Gastrocnemius medialis (tissue), 4 donors: ENCODE measurements at regions not wholly inside any gene's neighbourhood (a gene's known extent, or its start where the extent isn't known, plus 50 kb on each side); places are given as distances from the start of the nearest gene placed in this dataset.

ENCODE experiments used
- ATAC-seq, 2 donors: fragments of 150-250 bp; one replicate each; pipeline ENCODE4 v1.9.1; 2016
- DNase-seq, 2 donors: peaks; one replicate each; pipeline ENCODE4 v3.0.0-alpha.2; 2019
- H3K27ac ChIP-seq, 4 donors: fragments of 200-600 bp; sonication (generic); 1 replicate in 1 of 4; 2 replicates in 3 of 4; pipeline ENCODE4 v1.5.1; 2016 to 2018; ENCODE audit warnings: mild to moderate bottlenecking in 2 of 4, moderate library complexity in 1 of 4
- H3K27me3 ChIP-seq, 3 donors: fragments of 200-600 bp; sonication (generic) in 2 of 3; 1 replicate in 1 of 3; 2 replicates in 2 of 3; pipeline versions ENCODE4 v1.5.1 to v1.6.0; 2016 to 2019; ENCODE audit warnings: mild to moderate bottlenecking in 1 of 3, moderate library complexity in 1 of 3
- H3K36me3 ChIP-seq, 2 donors: fragments of 200-600 bp; sonication (generic) in 1 of 2; one replicate each; pipeline ENCODE4 v1.5.1; 2017 to 2018
- H3K4me1 ChIP-seq, 2 donors: fragments of 200-600 bp; sonication (generic) in 1 of 2; one replicate each; pipeline ENCODE4 v1.5.1; 2016 to 2017; ENCODE audit warnings: mild to moderate bottlenecking in 2 of 2
- H3K4me3 ChIP-seq, 4 donors: fragments of 200-600 bp; sonication (generic) in 3 of 4; 1 replicate in 1 of 4; 2 replicates in 3 of 4; pipeline ENCODE4 v1.5.1; 2016 to 2019; ENCODE audit warnings: mild to moderate bottlenecking in 2 of 4
- H3K9me3 ChIP-seq, 3 donors: fragments of 200-600 bp; sonication (generic) in 2 of 3; 1 replicate in 1 of 3; 2 replicates in 2 of 3; pipeline ENCODE4 v1.5.1; 2016 to 2019
- CTCF ChIP-seq, 5 experiments: fragments of 450-650 bp in 3 of 5; fragments of 200-600 bp in 2 of 5; sonication (generic) in 2 of 5; IDR thresholded peaks in 4 of 5; conservative IDR thresholded peaks in 1 of 5; 1 replicate in 4 of 5; 2 replicates in 1 of 5; pipeline ENCODE4 v1.5.1; 2016 to 2019; ENCODE audit warnings: antibody characterized with exemption in 5 of 5, mild to moderate bottlenecking in 3 of 5, moderate library complexity in 3 of 5
- POLR2A ChIP-seq, 2 donors: fragments of 450-650 bp; IDR thresholded peaks; one replicate each; pipeline ENCODE4 v1.6.1; 2017; ENCODE audit warnings: antibody characterized with exemption in 2 of 2, mild to moderate bottlenecking in 2 of 2, moderate library complexity in 2 of 2
- in situ Hi-C, 4 donors: fragments of 200-750 bp; cut with MboI; loops; one replicate each; pipeline versions ENCODE4 v1.15.0 to v1.8.0; 2017; ENCODE audit warnings: low sequenced_read_pairs in 4 of 4
- intact Hi-C: fragments of 100-400 bp; cut with DNase I; formaldehyde crosslinking; loops from one replicate; pipeline ENCODE4 v1.15.1; 2023; ENCODE audit warnings: low total_unique reads

GRCh38 chr6:112983713-112984261 lies 636.7 kb downstream of the RFPL4B start:
- Histone ChIP-seq H3K4me3 (no peak overlapping the region), H3K36me3 (no peaks in the 10 kb centered on the region), H3K9me3 (no peaks in the 10 kb centered on the region), H3K27me3 (no peaks in the 10 kb centered on the region), H3K4me1 (no peaks in the 10 kb centered on the region), H3K27ac (no peak overlapping the region)
- no peak for ATAC-seq
- in situ Hi-C loops (no loop called here), intact Hi-C loops (no loop called here)
- DNase-seq: no peak
- no peak for TF ChIP-seq POLR2A (IDR thresholded peaks at IDR 0.05)
- no peak for TF ChIP-seq CTCF (IDR thresholded peaks at IDR 0.05 in 4 of 5, conservative IDR thresholded peaks at IDR 0.05 in 1 of 5)

GRCh38 chr6:112984899-112985298 lies 637.8 kb downstream of the RFPL4B start:
- in situ Hi-C loops (no loop called here), intact Hi-C loops (no loop called here)
- Histone ChIP-seq H3K9me3 (no peaks in the 10 kb centered on the region), H3K27ac (no peak overlapping the region), H3K4me3 (no peak overlapping the region), H3K27me3 (no peaks in the 10 kb centered on the region), H3K4me1 (no peaks in the 10 kb centered on the region), H3K36me3 (no peaks in the 10 kb centered on the region)
- no peak for DNase-seq
- no peak for TF ChIP-seq POLR2A (IDR thresholded peaks at IDR 0.05)
- TF ChIP-seq CTCF (IDR thresholded peaks at IDR 0.05 in 4 of 5, conservative IDR thresholded peaks at IDR 0.05 in 1 of 5): no peak
- ATAC-seq: no peak

GRCh38 chr6:112986321-112986720 lies 639.2 kb downstream of the RFPL4B start:
- Histone ChIP-seq H3K27ac (no peak overlapping the region), H3K4me1 (no peaks in the 10 kb centered on the region), H3K27me3 (no peaks in the 10 kb centered on the region), H3K9me3 (no peaks in the 10 kb centered on the region), H3K36me3 (no peaks in the 10 kb centered on the region), H3K4me3 (no peak overlapping the region)
- in situ Hi-C loops (no loop called here), intact Hi-C loops (no loop called here)
- no peak for ATAC-seq
- TF ChIP-seq POLR2A (IDR thresholded peaks at IDR 0.05) (no peak), CTCF (IDR thresholded peaks at IDR 0.05 in 4 of 5, conservative IDR thresholded peaks at IDR 0.05 in 1 of 5) (no peak)
- no peak for DNase-seq

- in situ Hi-C loops (no loop called here), intact Hi-C loops (no loop called here)
- Histone ChIP-seq H3K4me3 (no peak overlapping the region), H3K4me1 (no peaks in the 10 kb centered on the region), H3K27ac (no peak overlapping the region), H3K36me3 (no peaks in the 10 kb centered on the region), H3K9me3 (no peaks in the 10 kb centered on the region), H3K27me3 (no peaks in the 10 kb centered on the region)
- DNase-seq (no peak), ATAC-seq (no peak)
- TF ChIP-seq POLR2A (IDR thresholded peaks at IDR 0.05) (no peak), CTCF (IDR thresholded peaks at IDR 0.05 in 4 of 5, conservative IDR thresholded peaks at IDR 0.05 in 1 of 5) (no peak)
Measured at GRCh38 chr6:112988748-112989147, 641.6 kb downstream of the RFPL4B start.

GRCh38 chr6:112990971-112991370 lies 643.8 kb downstream of the RFPL4B start:
- TF ChIP-seq CTCF (IDR thresholded peaks at IDR 0.05 in 4 of 5, conservative IDR thresholded peaks at IDR 0.05 in 1 of 5): no peak
- no peak for TF ChIP-seq POLR2A (IDR thresholded peaks at IDR 0.05)
- Histone ChIP-seq H3K27me3 (no peaks in the 10 kb centered on the region), H3K4me1 (no peaks in the 10 kb centered on the region), H3K36me3 (no peaks in the 10 kb centered on the region), H3K4me3 (no peak overlapping the region), H3K27ac (no peak overlapping the region), H3K9me3 (no peaks in the 10 kb centered on the region)
- DNase-seq (no peak), ATAC-seq (no peak)
- in situ Hi-C loops (no loop called here), intact Hi-C loops (no loop called here)
